HL-60/S4 treated with retinoic acid at 250 ng/mL for 4 days and 3 days (cell line): ENCODE measurements at regions not wholly inside any gene's neighbourhood (a gene's known extent, or its start where the extent isn't known, plus 50 kb on each side); places are given as distances from the start of the nearest gene placed in this dataset.

Experiments used
- in situ Hi-C: fragments of 300-500 bp; cut with MboI; formaldehyde crosslinking; loops from 2 replicates; pipeline ENCODE4 v1.7.0; 2022; ENCODE audit warnings: low sequenced_read_pairs

DNA sequence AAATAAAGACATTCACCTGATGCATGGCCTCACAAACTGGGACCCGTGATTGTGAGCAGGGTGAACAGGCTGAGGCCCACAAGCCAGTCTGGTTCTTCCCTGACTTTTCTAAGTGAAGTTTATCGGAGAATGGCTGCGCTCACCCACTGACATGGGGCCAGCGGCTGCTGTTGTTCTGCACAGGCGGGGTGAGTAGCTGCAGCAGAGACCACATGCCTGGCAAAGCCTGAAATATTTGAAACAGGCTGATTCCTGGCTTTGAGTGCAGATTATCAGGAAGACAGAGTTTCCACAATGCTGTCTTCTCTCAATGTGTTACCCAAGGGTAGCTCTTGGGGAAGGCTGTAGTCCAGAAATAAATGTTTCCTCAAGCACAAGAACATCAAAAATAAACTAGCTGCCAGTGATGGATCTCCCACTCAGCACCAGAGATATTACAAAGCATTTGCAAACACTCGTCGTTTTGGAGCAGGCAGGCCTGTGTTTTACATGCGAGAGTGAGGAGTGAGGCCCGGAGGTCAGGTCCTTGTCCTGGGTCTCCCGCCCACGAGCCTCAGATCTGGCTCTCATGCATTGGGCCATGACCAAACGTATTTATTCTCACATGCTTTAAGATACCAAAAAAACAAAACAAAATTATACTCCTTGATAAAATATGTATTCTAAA, 647.1 kb downstream of the GALR1 start:
- in situ Hi-C loops = no loop called here

DNA sequence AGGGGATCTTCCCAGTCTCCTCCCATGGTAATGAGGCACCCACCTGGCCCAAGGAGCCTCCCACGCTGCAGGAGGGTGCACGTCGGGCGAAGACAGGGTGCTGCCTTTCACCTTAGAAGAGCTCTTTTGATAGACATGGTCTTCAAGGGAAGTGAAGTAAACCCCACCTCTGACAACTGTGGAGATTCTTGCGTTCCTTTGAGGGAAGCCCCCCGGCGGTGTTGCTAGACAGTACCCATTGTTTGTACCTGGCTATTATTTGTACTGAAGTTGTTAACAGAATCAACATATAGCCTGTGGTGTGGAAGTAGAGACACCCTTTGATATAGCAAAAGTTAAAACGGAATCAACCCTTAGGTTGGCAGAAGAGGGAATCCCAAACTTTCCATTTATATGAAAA, 648.0 kb downstream of the GALR1 start:
- in situ Hi-C loops = no loop called here

DNA sequence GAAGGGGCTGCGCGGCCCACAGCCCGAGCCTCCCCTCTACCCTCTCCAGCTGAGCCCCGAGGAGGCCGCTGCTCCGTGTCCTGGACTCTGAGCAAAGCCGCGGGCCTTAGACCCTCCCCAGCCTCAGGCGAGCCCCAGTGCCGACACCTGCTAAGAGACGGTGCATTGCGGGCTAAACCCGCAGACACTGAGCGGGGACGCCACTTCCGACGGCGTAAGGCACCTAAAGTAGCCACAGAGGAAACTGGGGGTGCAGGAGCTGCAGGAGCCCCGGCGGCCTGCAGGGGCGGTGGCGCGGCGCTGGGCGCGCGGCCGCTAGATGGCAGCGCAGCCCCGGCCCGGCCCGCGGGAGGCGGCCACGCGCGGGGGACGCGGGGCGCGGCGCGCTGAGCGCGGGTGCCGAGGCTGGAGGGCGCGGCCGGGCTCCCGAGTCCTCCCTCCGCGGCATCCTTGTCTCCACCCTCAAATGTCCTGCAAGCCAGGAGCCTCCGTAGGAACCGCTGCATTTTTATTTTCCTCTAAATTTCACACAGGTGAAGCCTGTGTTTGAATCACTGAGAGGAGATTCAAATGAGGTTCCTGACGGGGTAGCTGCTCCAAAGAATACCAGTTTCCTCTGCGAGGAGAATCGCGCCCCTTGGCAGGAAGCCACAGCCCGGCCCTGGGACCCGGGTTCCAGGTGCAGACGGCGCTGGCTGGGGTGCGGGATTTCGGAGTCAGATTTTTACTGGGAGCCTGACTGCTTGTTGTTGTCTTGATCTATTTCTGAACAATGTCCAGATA, 650.5 kb downstream of the GALR1 start:
- in situ Hi-C loops = no loop called here

DNA sequence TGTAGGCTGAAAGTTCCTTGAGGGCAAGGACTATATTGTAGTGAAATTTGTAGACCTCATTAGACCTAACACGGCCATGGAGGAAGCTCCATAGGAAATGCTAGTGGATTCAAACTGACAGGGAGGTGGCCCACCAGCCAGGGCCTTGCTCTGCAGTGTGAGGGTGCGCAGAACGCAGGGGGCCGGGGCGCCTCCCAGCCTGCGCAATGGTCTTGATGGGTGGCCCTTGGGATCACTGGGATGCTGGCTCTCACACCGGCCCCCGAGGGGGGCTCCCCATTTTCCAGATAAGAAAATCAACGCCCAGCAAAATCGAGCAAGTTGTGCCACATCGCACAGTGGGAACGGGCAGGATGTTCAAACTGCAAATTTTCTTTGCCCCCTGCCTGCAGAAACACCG, 655.4 kb downstream of the GALR1 start:
- in situ Hi-C loops = no loop called here

DNA sequence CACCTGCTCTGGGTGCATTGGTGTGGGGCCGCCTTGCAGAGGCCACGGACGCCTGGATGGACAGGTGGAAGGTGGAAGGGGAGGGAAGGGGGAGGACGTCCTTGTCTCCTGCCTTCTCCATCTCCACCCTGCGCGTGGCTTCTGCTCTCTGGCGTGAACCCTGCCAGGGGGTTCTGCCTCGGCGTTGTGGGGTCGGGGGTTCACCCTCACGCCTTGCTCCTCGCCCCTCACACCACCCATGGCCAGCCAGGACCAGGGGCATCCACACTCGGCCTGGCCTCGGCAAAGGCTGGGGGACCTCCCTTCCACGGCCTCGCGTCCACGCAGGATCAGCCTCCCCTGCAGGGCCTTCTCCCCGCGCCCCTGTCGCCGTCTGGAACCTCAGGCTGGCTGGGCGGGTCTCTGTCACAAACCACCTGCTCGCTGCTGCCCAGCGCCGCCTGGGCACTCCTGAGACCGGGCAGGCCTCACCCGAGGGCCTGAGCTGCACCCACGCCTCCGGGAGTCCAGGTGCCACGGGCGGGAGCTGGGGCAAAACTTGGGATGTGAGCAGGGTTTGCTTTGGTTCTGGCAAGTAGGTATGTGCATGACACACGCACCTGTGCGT, 655.9 kb downstream of the GALR1 start:
- in situ Hi-C loops = no loop called here

DNA sequence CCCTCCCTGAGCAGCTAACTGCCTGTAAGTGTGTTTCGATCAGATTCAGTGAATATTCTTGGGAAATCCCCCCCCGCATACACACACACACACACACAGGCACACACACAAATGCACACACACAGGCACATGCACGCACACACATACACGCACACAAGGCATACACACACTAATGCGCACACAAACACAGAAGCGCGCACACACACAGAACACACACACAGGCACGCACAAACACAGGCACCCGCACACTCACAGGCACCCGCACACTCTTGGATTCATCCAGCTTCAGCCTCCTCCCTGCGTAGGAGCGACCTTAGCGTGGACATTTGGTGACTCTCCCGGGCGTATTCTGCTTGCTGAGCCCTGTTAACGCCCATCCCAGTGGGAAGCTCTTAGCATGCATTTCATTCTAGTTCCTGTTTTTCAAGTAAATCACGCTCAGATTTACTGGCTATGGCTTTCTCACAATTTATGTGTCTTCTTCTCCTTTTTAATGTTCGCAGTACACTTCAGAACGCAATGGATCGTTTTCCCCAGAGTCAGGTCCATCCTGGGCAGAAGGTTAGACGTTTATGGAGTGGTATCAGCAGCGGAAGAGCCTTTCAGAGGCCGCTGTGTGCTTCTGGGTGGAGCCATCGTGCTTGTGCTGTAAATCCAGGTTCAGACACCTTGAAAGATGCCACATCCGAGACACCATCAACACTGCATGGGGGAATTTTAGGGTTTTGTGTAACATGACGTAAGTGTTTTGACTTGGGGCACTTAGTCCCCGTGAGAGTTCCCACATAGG, 656.6 kb downstream of the GALR1 start:
- in situ Hi-C loops = no loop called here

DNA sequence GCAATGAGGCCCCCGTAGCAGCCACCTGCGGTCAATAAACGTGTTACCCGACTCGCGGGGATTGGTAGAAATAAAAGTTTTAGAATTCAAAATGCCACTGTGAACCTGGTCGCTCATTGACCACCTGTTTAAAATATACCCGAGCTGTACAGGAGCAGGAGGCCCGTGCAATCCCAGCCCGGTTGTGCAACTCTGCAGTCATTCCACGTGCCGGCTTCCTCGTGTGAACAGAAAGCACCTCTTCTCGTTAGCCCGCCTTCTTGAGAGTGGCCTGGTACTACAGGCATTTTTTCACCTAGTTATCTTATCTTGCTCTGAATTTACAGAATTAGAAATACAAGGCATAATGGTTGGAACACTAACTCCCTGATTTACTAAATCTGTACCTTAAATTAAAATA, 660.7 kb downstream of the GALR1 start:
- in situ Hi-C loops = no loop called here

DNA sequence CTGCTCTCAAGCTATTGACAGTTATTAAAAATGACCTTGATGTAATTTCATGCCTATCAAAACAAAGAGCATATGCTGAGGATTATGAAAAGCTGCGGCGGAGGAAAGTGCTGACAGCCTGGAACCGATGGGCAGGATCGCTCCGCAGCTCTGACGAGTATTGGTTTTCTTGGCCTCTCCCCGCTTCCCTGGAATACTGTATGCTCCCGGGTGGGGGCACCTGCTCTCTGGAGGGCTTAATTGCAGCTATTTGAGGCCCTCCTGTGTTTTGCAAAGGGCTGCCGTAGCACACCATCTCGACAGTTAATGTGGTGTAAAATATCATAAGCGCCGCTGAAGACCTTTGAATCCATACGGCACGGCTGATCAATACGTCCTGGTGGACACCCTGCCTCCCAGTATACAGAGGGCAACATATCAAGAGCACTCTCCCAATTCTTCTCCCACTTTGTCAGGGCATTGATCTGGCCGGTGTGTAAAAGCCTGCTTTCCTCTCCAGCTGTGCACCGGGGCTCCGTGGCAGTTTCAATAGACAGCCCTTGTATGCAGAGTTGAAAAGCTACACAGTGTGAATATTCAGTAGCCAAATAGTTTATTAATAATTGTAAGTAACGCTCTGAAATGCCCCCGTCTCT, 662.4 kb downstream of the GALR1 start:
- in situ Hi-C loops = no loop called here

DNA sequence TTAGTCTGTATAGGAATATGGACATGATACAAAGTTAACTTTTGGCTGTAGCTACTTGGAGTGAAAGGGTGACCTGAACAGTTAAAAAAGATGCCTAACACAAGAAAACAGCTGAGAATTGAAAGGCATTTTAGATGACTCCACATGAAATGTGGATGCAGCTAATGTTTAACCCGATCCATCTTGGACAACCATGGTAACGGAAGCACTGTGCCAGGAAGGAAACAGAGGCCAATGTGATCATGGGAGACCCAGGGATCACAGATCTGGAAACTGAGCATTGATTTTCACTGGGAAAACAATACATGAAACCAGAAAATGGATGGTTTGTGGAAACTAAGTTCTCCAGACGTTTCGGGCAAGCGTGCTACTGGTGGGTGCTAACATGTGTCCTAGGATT, 669.1 kb downstream of the GALR1 start:
- in situ Hi-C loops = no loop called here

DNA sequence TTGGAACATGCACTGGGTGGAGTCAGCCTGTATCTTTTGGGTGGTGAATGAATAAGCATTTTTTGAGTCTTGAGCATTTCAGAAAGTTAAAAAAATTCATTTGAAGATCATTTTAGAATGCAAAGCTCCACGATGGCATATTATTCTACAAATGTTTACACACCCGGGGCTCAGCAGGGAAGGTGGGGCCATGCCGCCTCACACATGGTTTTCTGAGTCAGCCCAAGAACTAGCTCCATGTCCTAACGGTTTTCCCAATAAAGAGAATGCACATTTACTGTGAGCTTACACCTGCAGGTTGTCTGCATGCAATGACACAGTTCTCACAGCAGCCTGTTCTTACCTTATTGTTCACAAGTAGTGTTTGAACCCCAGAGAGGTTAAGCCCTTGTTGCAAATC, 670.3 kb downstream of the GALR1 start:
- in situ Hi-C loops = no loop called here

DNA sequence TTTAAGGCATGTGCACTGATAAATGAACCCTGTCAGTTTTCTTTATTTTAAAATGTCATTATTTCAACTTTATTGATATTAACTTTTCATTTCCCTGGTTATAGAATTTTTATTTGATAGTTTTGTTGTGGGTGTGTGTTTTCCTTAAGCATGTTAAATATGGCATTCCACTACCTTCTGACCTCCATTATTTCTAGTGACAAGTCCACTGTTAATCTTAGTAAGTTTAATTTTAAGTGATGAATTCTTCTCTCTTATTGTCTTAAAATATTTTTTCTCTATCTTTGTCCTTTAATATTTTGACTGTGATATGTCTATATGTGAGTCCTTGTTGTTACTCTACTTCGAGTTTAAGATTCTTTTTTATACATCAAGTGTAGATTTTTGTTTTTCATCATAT, 685.7 kb downstream of the GALR1 start:
- in situ Hi-C loops = no loop called here

DNA sequence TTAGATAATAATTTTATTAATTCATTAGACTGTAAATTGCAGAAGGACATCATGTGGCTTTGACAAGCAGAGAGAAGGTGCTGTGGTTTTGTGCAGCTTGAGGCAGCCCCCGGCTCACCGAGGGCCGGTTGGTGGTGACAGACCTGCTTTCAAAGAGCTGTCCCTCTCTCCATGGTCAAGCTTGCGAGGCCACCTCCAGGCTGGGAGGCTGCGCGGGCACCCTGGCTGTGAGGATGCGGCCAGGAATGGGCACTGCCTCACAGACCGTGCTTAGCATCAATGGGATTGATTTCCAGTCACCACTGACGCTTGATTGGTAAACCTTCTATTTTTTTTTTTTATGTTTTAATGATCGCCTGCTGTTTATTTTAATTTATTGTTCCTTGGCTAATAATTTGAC, 690.9 kb downstream of the GALR1 start:
- in situ Hi-C loops = no loop called here

DNA sequence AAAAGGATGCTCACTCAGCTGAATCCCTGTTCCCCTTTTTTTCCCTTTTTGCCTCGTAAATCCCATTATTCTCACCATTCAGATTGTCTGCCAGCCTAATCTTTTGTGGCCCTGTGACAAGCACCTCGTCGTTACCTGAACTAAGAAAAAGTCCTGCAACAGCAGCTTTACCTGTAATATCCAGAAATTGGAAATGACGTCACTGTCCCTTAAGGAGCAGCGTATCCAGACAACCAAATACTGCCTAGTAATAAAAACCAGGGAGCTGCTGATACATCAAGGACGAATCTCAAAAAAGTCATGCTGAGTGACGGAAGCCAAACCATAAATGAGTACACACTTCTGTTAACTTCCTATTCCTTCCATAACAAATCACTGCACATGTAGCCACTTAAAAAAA, 694.9 kb downstream of the GALR1 start:
- in situ Hi-C loops = no loop called here

DNA sequence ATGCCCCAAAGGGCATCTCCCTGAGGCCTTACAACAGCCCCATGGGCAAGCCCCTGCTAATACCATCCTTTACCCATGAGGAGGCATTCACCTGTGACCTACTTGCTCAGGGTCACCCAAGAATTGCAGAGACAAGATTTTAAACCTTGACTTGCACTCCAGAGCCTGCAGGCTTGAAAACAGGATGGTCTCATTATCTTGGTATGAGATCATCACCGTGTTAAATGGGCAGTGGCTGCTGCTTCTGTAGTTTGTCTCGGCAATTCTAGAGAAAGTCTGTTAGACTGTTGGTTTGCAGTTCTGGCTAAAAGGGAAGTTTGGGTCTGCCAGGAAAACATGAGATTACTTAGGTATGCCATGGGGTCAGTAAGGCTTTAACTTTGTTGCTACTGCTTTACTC, 698.9 kb downstream of the GALR1 start:
- in situ Hi-C loops = no loop called here

DNA sequence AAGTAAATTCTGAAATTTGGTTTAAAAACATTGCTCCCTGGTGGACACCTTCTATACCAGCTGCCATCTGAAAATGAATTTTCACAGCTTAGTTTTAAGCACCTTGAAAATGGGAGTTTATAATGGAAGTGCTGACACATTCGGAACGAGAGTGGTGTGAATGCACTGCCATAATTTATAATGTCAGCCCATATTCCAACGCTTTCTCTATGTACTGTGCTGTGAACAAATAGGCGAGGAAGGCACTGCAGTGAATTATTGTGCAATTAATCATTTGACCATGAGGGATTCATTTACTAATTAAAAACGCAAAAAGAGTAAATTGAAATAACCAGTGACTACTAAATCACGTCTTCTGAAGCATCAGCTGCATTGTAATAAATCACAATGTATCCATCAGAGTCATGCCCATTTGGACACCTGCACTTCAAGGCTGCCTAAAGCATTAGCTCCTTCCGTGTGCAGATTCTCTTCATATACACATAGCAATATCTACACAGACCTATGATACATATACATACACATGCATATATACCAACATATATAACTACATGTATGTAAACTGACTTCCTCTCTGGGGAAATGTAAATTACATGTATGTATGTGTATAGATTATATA, 699.8 kb downstream of the GALR1 start:
- in situ Hi-C loops = no loop called here

DNA sequence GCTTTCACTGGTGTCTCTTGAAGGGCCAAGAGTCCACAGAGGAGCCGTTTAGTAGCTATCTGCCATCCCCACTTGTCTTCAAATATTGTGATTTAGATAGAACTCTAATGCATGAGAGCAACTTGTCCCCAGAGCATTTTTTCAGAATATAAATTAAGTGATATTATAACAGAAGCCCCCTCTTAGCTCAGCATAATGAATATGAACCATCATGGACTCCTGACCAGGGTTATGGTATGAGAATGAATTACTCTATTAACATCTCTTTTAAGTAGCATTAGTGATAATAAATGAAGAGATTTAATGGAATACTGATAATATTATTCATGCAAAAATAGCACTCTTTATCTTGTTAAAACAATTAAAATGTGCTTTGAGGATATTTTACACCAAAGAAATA, 709.6 kb downstream of the GALR1 start:
- in situ Hi-C loops = no loop called here

DNA sequence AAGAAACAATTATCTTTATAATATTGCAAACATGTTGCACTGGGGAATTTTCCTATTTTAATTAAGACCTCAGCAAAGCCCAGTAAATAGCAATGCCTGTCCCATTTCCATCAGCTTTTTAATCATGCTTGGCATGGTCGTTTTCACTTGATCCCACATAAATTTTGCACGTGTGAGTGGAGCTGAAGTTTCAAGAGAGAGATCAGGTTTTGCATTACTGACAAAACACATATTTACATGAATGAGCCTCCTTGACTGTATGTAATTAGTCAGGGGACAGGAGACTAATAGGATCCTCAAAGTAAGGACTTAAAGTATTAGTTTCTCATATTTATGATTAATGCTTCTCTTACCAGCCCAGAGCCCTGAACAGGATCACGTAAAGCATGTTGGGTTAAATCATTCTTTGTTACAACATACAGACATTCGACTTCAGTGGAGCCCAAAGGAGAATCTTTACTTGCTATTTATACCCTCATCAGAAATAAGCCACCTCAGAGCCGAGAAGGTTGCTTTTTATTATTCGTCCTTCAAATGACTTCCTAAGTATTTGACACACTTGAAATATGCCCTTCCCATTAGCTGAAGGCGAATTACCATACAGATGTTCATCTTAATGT, 711.3 kb downstream of the GALR1 start:
- in situ Hi-C loops = no loop called here

DNA sequence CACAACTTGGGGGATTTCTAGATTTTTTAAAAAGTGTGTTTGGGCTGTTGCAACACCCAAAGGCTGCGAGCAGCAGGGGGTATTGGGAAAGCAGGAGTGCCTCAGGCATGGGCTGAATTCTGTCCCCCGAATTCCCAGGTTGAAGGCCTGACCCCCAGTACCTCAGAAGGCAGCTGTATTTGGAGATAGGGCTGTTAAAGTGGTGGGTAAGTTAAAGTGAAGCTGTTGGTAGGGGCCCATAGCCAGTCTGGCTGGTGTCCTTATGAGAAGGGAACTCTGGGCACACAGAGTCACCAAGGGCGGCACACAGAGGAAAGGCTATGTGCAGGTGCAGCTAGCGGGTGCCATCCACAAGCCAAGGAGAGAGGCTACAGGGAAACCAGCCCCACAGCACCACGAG, 717.4 kb downstream of the GALR1 start:
- in situ Hi-C loops = no loop called here

DNA sequence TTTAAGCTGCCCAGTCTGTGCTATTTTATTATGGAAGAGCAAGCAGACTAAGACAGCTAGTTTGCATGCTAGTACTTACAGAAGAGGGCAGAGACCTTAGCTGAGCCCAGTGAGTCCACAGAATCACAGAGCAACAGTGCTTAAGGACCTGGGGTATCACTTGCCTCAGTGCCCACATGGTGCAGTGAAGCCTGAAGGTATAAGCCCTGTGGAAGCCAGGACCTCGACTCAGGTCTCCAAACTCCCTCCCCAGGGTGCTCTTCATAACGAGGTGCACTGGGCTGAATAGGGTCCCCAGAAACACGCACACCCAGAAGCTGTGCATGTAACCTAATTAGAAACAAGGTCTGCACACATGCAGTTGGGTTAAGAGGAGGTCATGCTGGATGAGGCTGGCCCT, 718.1 kb downstream of the GALR1 start:
- in situ Hi-C loops = no loop called here

DNA sequence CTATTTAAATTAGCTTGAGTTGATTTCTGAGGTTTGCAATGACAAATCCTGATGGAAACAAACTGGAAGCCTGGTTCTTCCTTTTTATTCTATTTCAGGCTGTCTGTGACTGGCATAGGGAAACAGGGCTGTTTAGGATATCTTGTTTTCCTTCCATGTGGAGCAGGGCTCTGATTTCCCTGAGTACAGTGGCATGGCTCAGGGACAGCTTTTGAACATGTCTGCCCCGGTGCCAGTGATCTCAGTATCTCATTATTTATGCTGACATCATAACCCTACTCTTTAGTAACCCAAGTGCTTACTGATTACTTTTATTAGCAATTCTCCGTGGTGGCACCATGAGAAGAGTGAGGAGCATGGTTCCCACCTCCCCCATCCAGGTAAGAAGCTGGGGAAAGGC, 720.3 kb downstream of the GALR1 start:
- in situ Hi-C loops = no loop called here
